ENCODE measurements at regions not wholly inside any gene's neighbourhood (a gene's known extent, or its start where the extent isn't known, plus 50 kb on each side); places are given as distances from the start of the nearest gene placed in this dataset.

DNA sequence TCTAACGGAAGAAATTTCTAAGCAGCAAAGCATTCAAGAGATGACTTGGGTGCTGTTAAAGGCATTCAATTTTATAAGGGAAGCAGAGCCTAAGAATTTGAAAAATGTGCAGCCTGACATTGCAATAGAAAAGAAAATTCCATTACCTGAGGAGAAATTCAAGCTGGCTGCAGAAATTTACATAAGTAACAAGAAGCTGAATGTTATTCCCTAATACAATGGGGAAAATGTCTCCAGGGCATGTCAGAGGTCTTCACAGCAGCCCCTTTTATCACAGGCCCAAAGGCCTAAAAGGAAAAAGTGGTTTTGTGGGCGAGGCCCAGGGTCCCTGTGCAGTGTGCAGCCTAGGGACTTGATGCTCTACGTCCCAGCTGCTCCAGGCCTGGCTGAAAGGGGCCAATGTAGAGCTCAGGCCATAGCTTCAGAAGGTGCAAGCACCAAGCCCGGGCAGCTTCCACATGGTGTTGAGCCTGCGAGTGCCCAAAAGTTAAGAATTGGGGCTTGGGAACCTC is 306.7 kb downstream of the RDH14 start:
- TF ChIP-seq, protein P1, sequence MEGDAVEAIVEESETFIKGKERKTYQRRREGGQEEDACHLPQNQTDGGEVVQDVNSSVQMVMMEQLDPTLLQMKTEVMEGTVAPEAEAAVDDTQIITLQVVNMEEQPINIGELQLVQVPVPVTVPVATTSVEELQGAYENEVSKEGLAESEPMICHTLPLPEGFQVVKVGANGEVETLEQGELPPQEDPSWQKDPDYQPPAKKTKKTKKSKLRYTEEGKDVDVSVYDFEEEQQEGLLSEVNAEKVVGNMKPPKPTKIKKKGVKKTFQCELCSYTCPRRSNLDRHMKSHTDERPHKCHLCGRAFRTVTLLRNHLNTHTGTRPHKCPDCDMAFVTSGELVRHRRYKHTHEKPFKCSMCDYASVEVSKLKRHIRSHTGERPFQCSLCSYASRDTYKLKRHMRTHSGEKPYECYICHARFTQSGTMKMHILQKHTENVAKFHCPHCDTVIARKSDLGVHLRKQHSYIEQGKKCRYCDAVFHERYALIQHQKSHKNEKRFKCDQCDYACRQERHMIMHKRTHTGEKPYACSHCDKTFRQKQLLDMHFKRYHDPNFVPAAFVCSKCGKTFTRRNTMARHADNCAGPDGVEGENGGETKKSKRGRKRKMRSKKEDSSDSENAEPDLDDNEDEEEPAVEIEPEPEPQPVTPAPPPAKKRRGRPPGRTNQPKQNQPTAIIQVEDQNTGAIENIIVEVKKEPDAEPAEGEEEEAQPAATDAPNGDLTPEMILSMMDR (IDR thresholded peaks at IDR 0.05) = no peak
- TF ChIP-seq EP300 (IDR thresholded peaks at IDR 0.05) (no peak), POLR2A (IDR thresholded peaks at IDR 0.05) (no peak)

Data from ovary (tissue), 3 donors.